Tibial nerve (tissue), 4 donors: ENCODE measurements at regions not wholly inside any gene's neighbourhood (a gene's known extent, or its start where the extent isn't known, plus 50 kb on each side); places are given as distances from the start of the nearest gene placed in this dataset.

ENCODE experiments used
- DNase-seq, 2 donors: peaks; one replicate each; pipeline ENCODE4 v3.0.0-alpha.2; 2019; ENCODE audit warnings: low spot score in 2 of 2
- H3K27ac ChIP-seq, 4 donors: fragments of 200-600 bp; sonication (generic) in 3 of 4; one replicate each; pipeline ENCODE4 v1.5.1; 2017 to 2019; ENCODE audit warnings: mild to moderate bottlenecking in 1 of 4
- H3K27me3 ChIP-seq, 2 donors: fragments of 200-600 bp; sonication (generic) in 1 of 2; one replicate each; pipeline versions ENCODE4 v1.5.1 to v1.6.0; 2017 to 2019
- H3K36me3 ChIP-seq, 3 donors: fragments of 200-600 bp; sonication (generic); one replicate each; pipeline ENCODE4 v1.5.1; 2018 to 2019
- H3K4me1 ChIP-seq, 4 donors: fragments of 200-600 bp; sonication (generic) in 3 of 4; one replicate each; pipeline ENCODE4 v1.5.1; 2017 to 2019
- H3K4me3 ChIP-seq, 4 donors: fragments of 200-600 bp; sonication (generic) in 3 of 4; one replicate each; pipeline ENCODE4 v1.5.1; 2017 to 2019; ENCODE audit warnings: mild to moderate bottlenecking in 1 of 4, moderate library complexity in 1 of 4
- H3K9me3 ChIP-seq, 4 donors: fragments of 200-600 bp; sonication (generic) in 3 of 4; one replicate each; pipeline ENCODE4 v1.5.1; 2017 to 2019
- EP300 ChIP-seq, 2 donors: sonication (generic); formaldehyde crosslinking; IDR thresholded peaks; one replicate each; pipeline ENCODE4 v1.6.1; 2017; ENCODE audit warnings: antibody characterized with exemption in 2 of 2, mild to moderate bottlenecking in 1 of 2
- POLR2A ChIP-seq, 2 donors: fragments of 450-650 bp; IDR thresholded peaks; one replicate each; pipeline ENCODE4 v1.6.1; 2017; ENCODE audit warnings: antibody characterized with exemption in 2 of 2, mild to moderate bottlenecking in 2 of 2, moderate library complexity in 2 of 2
- WGBS, 2 donors: methylation state at CpG; one replicate each; pipeline ENCODE4 v1.1.5; 2018; 5-methylcytosine and 5-hydroxymethylcytosine counted together
- TF ChIP-seq, protein P1 (sequence below), 5 experiments: fragments of 200-600 bp in 3 of 5; fragments of 450-650 bp in 2 of 5; sonication (generic) in 3 of 5; IDR thresholded peaks; one replicate each; pipeline ENCODE4 v1.5.1; 2016 to 2019; ENCODE audit warnings: antibody characterized with exemption in 5 of 5, mild to moderate bottlenecking in 3 of 5, moderate library complexity in 2 of 5

- 81 to 86% methylated on average over 3 of the region's 3 CpGs for WGBS, 2 donors
Observed at GRCh38 chr11:90846628-90847027, 623.8 kb upstream of the CHORDC1 start.

GRCh38 chr11:90845799-90846198 lies 623.0 kb upstream of the CHORDC1 start:
- Histone ChIP-seq H3K4me1 (no peaks in the 10 kb centered on the region), H3K9me3 (no peaks in the 10 kb centered on the region), H3K4me3 (no peak overlapping the region), H3K27ac (no peak overlapping the region), H3K27me3 (no peaks in the 10 kb centered on the region), H3K36me3 (no peaks in the 10 kb centered on the region)
- no peak for DNase-seq
- TF ChIP-seq EP300 (IDR thresholded peaks at IDR 0.05) = no peak
- TF ChIP-seq, protein P1, sequence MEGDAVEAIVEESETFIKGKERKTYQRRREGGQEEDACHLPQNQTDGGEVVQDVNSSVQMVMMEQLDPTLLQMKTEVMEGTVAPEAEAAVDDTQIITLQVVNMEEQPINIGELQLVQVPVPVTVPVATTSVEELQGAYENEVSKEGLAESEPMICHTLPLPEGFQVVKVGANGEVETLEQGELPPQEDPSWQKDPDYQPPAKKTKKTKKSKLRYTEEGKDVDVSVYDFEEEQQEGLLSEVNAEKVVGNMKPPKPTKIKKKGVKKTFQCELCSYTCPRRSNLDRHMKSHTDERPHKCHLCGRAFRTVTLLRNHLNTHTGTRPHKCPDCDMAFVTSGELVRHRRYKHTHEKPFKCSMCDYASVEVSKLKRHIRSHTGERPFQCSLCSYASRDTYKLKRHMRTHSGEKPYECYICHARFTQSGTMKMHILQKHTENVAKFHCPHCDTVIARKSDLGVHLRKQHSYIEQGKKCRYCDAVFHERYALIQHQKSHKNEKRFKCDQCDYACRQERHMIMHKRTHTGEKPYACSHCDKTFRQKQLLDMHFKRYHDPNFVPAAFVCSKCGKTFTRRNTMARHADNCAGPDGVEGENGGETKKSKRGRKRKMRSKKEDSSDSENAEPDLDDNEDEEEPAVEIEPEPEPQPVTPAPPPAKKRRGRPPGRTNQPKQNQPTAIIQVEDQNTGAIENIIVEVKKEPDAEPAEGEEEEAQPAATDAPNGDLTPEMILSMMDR (IDR thresholded peaks at IDR 0.05) = no peak
- TF ChIP-seq POLR2A (IDR thresholded peaks at IDR 0.05) = no peak
- WGBS, 2 donors = 83 to 87% methylated on average over 2 of the region's 2 CpGs

More at GRCh38 chr11:90846628-90847027, 623.8 kb upstream of the CHORDC1 start:
- Histone ChIP-seq H3K4me1 (no peaks in the 10 kb centered on the region), H3K9me3 (no peaks in the 10 kb centered on the region), H3K27ac (no peak overlapping the region), H3K36me3 (no peaks in the 10 kb centered on the region), H3K27me3 (no peaks in the 10 kb centered on the region), H3K4me3 (no peak overlapping the region)
- no peak for TF ChIP-seq POLR2A (IDR thresholded peaks at IDR 0.05)
- TF ChIP-seq, protein P1 (IDR thresholded peaks at IDR 0.05) = no peak
- no peak for TF ChIP-seq EP300 (IDR thresholded peaks at IDR 0.05)
- no peak for DNase-seq

GRCh38 chr11:90845126-90845525 lies 622.3 kb upstream of the CHORDC1 start:
- Histone ChIP-seq H3K9me3 (no peaks in the 10 kb centered on the region), H3K4me3 (no peak overlapping the region), H3K36me3 (no peaks in the 10 kb centered on the region), H3K4me1 (no peaks in the 10 kb centered on the region), H3K27me3 (no peaks in the 10 kb centered on the region), H3K27ac (no peak overlapping the region)
- WGBS, 2 donors = 46 to 51% methylated on average over 1 of the region's 1 CpG
- no peak for DNase-seq
- TF ChIP-seq POLR2A (IDR thresholded peaks at IDR 0.05) = no peak
- TF ChIP-seq, protein P1 (IDR thresholded peaks at IDR 0.05) = no peak
- TF ChIP-seq EP300 (IDR thresholded peaks at IDR 0.05) = no peak

DNA sequence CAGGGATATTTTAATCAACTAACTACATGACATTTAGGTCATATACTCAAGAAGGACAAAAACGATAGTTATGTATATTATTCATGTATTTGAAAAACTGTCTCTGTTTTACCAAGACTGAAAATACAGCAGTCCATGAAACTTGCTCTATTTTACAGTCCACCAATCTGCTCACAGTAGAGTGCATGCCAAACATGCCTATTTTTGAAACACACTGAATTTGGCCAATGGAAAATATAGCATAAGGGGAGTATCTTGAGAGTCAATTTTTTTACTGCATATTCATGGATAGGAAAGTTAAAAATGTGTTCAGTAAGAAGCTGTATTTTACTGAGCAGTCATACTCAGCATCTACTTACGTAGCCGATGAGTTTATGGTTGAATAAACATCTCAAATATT lies 621.2 kb upstream of the CHORDC1 start:
- H3K27me3 ChIP-seq = no peaks in the 10 kb centered on the region
- 80 to 88% methylated on average over 3 of the region's 3 CpGs for WGBS, 2 donors
- TF ChIP-seq POLR2A (IDR thresholded peaks at IDR 0.05) (no peak), EP300 (IDR thresholded peaks at IDR 0.05) (no peak)
- TF ChIP-seq, protein P1 (IDR thresholded peaks at IDR 0.05) = no peak
- H3K4me1 ChIP-seq = no peaks in the 10 kb centered on the region
- H3K9me3 ChIP-seq = no peaks in the 10 kb centered on the region
- no peak for DNase-seq
- H3K36me3 ChIP-seq = no peaks in the 10 kb centered on the region
- no peak overlapping the region for H3K27ac ChIP-seq
- H3K4me3 ChIP-seq = no peak overlapping the region

DNA sequence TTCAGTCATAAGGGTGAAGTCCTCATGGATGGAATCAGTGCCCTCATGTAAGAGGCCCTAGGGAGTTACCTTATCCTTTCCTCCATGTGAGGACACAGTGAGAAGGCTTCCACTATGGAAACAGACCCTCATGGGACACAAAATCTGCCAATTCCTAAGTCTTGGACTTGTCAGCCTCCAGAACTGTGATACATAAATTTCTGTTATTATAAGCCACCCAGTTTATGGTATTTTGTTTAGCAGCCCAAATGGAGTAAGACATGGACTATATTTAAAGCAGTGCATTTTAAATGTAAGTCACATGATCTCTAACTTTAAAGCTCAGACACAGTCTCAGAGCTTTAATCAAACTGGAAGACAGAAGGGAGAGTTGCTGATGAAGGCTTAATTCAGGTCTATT lies 619.8 kb upstream of the CHORDC1 start:
- TF ChIP-seq POLR2A (IDR thresholded peaks at IDR 0.05) = no peak
- TF ChIP-seq, protein P1 (IDR thresholded peaks at IDR 0.05) = no peak
- no peak for TF ChIP-seq EP300 (IDR thresholded peaks at IDR 0.05)
- DNase-seq = no peak
- H3K27me3 ChIP-seq = no peaks in the 10 kb centered on the region

More for the DNA sequence above, 619.8 kb upstream of the CHORDC1 start:
- H3K4me3 ChIP-seq = no peak overlapping the region
- H3K36me3 ChIP-seq = no peaks in the 10 kb centered on the region
- no peaks in the 10 kb centered on the region for H3K4me1 ChIP-seq
- H3K27ac ChIP-seq = no peak overlapping the region
- H3K9me3 ChIP-seq = no peaks in the 10 kb centered on the region
